Common myeloid progenitor, CD34-positive (primary cell): ENCODE measurements at regions not wholly inside any gene's neighbourhood (a gene's known extent, or its start where the extent isn't known, plus 50 kb on each side); places are given as distances from the start of the nearest gene placed in this dataset.
"Not testable (repeated sequence)": the region's sequence is repeated elsewhere in the genome, so short reads cannot be mapped to it uniquely, and the experiment has no call there.

Experiments used
- CTCF ChIA-PET: fragments of 350-600 bp; sonication (Branson Sonifier 250); formaldehyde crosslinking; loops from one replicate; lab custom pipeline; 2021; ENCODE audit warnings: antibody characterized with exemption; lab: Charles Lee
- POLR2A ChIA-PET: fragments of 350-600 bp; sonication (Branson Sonifier 250); formaldehyde crosslinking; loops from one replicate; lab custom pipeline; 2021; ENCODE audit warnings: antibody characterized with exemption; lab: Charles Lee
- DNase-seq, 3 donors: peaks; one replicate each; pipeline versions ENCODE4 v3.0.0 to v3.0.0-alpha.2; 2013
- H3K27ac ChIP-seq, 2 experiments: 1 replicate in 1 of 2; 2 replicates in 1 of 2; pipeline ENCODE4 v1.7.0; 2013; ENCODE audit warnings: inconsistent platforms in 2 of 2, low read length in 2 of 2, mild to moderate bottlenecking in 2 of 2, low read depth in 1 of 2, moderate library complexity in 1 of 2; ENCODE audit not compliant: severe bottlenecking in 2 of 2, insufficient read depth in 1 of 2, poor library complexity in 1 of 2
- H3K27me3 ChIP-seq, 5 experiments: replicated peaks in 2 of 5; 1 replicate in 3 of 5; 2 replicates in 2 of 5; pipeline versions ENCODE4 v1.6.1 to v1.7.0; 2013; ENCODE audit warnings: low read length in 4 of 5, mild to moderate bottlenecking in 2 of 5, moderate library complexity in 2 of 5, inconsistent platforms in 1 of 5; ENCODE audit not compliant: insufficient read depth in 5 of 5, control insufficient read depth in 4 of 5
- H3K36me3 ChIP-seq, 4 experiments: 1 replicate in 2 of 4; 2 replicates in 2 of 4; pipeline versions ENCODE4 v1.6.1 to v1.7.0; 2013; ENCODE audit warnings: low read length in 3 of 4, control low read depth in 1 of 4, mild to moderate bottlenecking in 1 of 4; ENCODE audit not compliant: control insufficient read depth in 4 of 4, insufficient read depth in 4 of 4
- H3K4me1 ChIP-seq, 4 experiments: 1 replicate in 3 of 4; 2 replicates in 1 of 4; pipeline versions ENCODE4 v1.6.1 to v1.7.1; 2013; ENCODE audit warnings: low read length in 3 of 4, mild to moderate bottlenecking in 3 of 4, control low read depth in 1 of 4, inconsistent platforms in 1 of 4, moderate library complexity in 1 of 4; ENCODE audit not compliant: control insufficient read depth in 4 of 4, insufficient read depth in 4 of 4; ENCODE audit errors: control extremely low read depth in 1 of 4
- H3K4me3 ChIP-seq, 7 experiments: 1 replicate in 4 of 7; 2 replicates in 3 of 7; pipeline versions ENCODE4 v1.5.1 to v1.7.0; 2013; ENCODE audit warnings: mild to moderate bottlenecking in 7 of 7, low read length in 6 of 7, moderate library complexity in 6 of 7, inconsistent platforms in 2 of 7, low read depth in 2 of 7, control low read depth in 1 of 7; ENCODE audit not compliant: insufficient read depth in 4 of 7, control insufficient read depth in 1 of 7; ENCODE audit errors: extremely low read depth in 1 of 7
- H3K9me3 ChIP-seq, 5 experiments: 1 replicate in 4 of 5; 2 replicates in 1 of 5; pipeline versions ENCODE4 v1.6.1 to v1.7.1; 2013; ENCODE audit warnings: low read length in 4 of 5, mild to moderate bottlenecking in 2 of 5, inconsistent platforms in 1 of 5, low read depth in 1 of 5, moderate library complexity in 1 of 5; ENCODE audit not compliant: control insufficient read depth in 4 of 5, insufficient read depth in 2 of 5; ENCODE audit errors: control extremely low read depth in 1 of 5
- WGBS: methylation state at CpG from one replicate; pipeline ENCODE4 v1.1.5; 2013; ENCODE audit not compliant: insufficient coverage; 5-methylcytosine and 5-hydroxymethylcytosine counted together

- H3K4me3 ChIP-seq, POLR2A ChIA-PET, H3K9me3 ChIP-seq, DNase-seq, H3K27me3 ChIP-seq, H3K27ac ChIP-seq: not testable (repeated sequence)
- WGBS: 98% methylated on average over 5 of the region's 6 CpGs
- peaks cover 13 to 30% (median 18%) of the 10 kb centered on the region in 4 experiments for H3K36me3 ChIP-seq
- H3K4me1 ChIP-seq: peaks cover 3 to 40% (median 26%) of the 10 kb centered on the region in 4 experiments
- CTCF ChIA-PET: interaction anchor here (0.7 to 19.6 kb wide), 20 partner anchors 13 to 529 kb away, joined by 3 to 263 read pairs (median 10); partner anchors contain the start of gene IL12A
Observed at GRCh38 chr3:159886530-159886929, 102.1 kb upstream of the IL12A start.

GRCh38 chr3:159887168-159887567 is 101.5 kb upstream of the IL12A start:
- H3K9me3 ChIP-seq: no peaks in the 10 kb centered on the region
- H3K4me1 ChIP-seq: peaks cover 3 to 34% (median 21%) of the 10 kb centered on the region in 4 experiments
- no peak for DNase-seq
- peaks cover 13 to 36% (median 19%) of the 10 kb centered on the region in 4 experiments for H3K36me3 ChIP-seq
- H3K27me3 ChIP-seq: no peaks in the 10 kb centered on the region
- CTCF ChIA-PET: interaction anchor here (1.4 to 19.6 kb wide), 12 partner anchors 14 to 456 kb away, joined by 4 to 263 read pairs (median 39); partner anchors contain the start of gene IL12A
- POLR2A ChIA-PET: no interaction called here
- 88% methylated on average over 5 of the region's 5 CpGs for WGBS
- no peak overlapping the region for H3K27ac ChIP-seq
- peak overlapping the region in 1 of 7 experiments; percentile 44 for H3K4me3 ChIP-seq

- Histone ChIP-seq H3K27me3 (no peaks in the 10 kb centered on the region), H3K36me3 (peaks cover 12 to 43% (median 22%) of the 10 kb centered on the region in 4 experiments), H3K27ac (no peak overlapping the region), H3K4me3 (peak overlapping the region in 1 of 7 experiments; percentile 44), H3K9me3 (no peaks in the 10 kb centered on the region), H3K4me1 (peaks cover 2 to 27% (median 14%) of the 10 kb centered on the region in 4 experiments)
- ChIA-PET POLR2A (interaction anchor here (0.7 kb wide), 1 partner anchor 652 kb away, joined by 3 read pairs; no protein-coding TSS in a partner anchor), CTCF (interaction anchor here (1.0 to 19.6 kb wide), 8 partner anchors 13 to 115 kb away, joined by 3 to 263 read pairs (median 55); partner anchors contain the start of gene IL12A)
- DNase-seq: peak in 2 of 3 donors; percentile 65 to 73
- WGBS: 22% methylated on average over 1 of the region's 3 CpGs
Observed at GRCh38 chr3:159887911-159888310, 100.7 kb upstream of the IL12A start.

GRCh38 chr3:159892171-159892795 is 96.4 kb upstream of the IL12A start:
- no peak overlapping the region for H3K4me3 ChIP-seq
- H3K27ac ChIP-seq: no peak overlapping the region
- no peak for DNase-seq
- H3K9me3 ChIP-seq: no peaks in the 10 kb centered on the region
- ChIA-PET POLR2A (no interaction called here), CTCF (interaction anchor here (0.7 to 2.1 kb wide), 12 partner anchors 9 to 557 kb away, joined by 3 to 11 read pairs (median 4); partner anchors contain the start of gene TRIM59)
- 94% methylated on average over 2 of the region's 2 CpGs for WGBS
- no peaks in the 10 kb centered on the region for H3K27me3 ChIP-seq
- H3K36me3 ChIP-seq: peaks cover 13 to 75% (median 32%) of the 10 kb centered on the region in 4 experiments
- peaks cover 0 to 14% (median 8%) of the 10 kb centered on the region in 4 experiments for H3K4me1 ChIP-seq

- no peak overlapping the region for H3K27ac ChIP-seq
- H3K4me3 ChIP-seq: no peak overlapping the region
- ChIA-PET CTCF (interaction anchor here (0.9 to 2.1 kb wide), 9 partner anchors 9 to 557 kb away, joined by 3 to 10 read pairs (median 4); partner anchors contain the start of gene TRIM59), POLR2A (no interaction called here)
- no peaks in the 10 kb centered on the region for H3K27me3 ChIP-seq
- peaks cover 0 to 9% (median 6%) of the 10 kb centered on the region in 4 experiments for H3K4me1 ChIP-seq
- no CpG with 5 or more reads among the region's 1 CpG for WGBS
- no peak for DNase-seq
- peaks cover 9 to 76% (median 30%) of the 10 kb centered on the region in 4 experiments for H3K36me3 ChIP-seq
- H3K9me3 ChIP-seq: no peaks in the 10 kb centered on the region
Observed at GRCh38 chr3:159892801-159893200, 95.8 kb upstream of the IL12A start.

GRCh38 chr3:159894386-159894785 is 94.2 kb upstream of the IL12A start:
- ChIA-PET POLR2A (no interaction called here), CTCF (interaction anchor here (1.3 to 15.2 kb wide), 2 partner anchors 9 to 28 kb away, joined by 3 to 131 read pairs; no protein-coding TSS in a partner anchor)
- Histone ChIP-seq H3K36me3 (peaks cover 9 to 74% (median 29%) of the 10 kb centered on the region in 4 experiments), H3K27me3 (no peaks in the 10 kb centered on the region), H3K4me3 (no peak overlapping the region), H3K4me1 (peaks cover 0 to 8% (median 6%) of the 10 kb centered on the region in 4 experiments), H3K27ac (no peak overlapping the region), H3K9me3 (no peaks in the 10 kb centered on the region)
- DNase-seq: no peak
- WGBS: 94% methylated on average over 4 of the region's 4 CpGs

GRCh38 chr3:159895430-159895829 is 93.2 kb upstream of the IL12A start:
- POLR2A ChIA-PET: no interaction called here
- 70% methylated on average over 1 of the region's 2 CpGs for WGBS
- no peak for DNase-seq
- Histone ChIP-seq H3K4me1 (peaks cover 0 to 8% (median 6%) of the 10 kb centered on the region in 4 experiments), H3K4me3 (no peak overlapping the region), H3K27me3 (no peaks in the 10 kb centered on the region), H3K36me3 (peaks cover 7 to 70% (median 29%) of the 10 kb centered on the region in 4 experiments), H3K27ac (no peak overlapping the region), H3K9me3 (no peaks in the 10 kb centered on the region)
- CTCF ChIA-PET: interaction anchor here (0.6 to 15.2 kb wide), 7 partner anchors 8 to 110 kb away, joined by 3 to 131 read pairs (median 3); no protein-coding TSS in a partner anchor
